HCT116 (cell line): ENCODE measurements at regions not wholly inside any gene's neighbourhood (a gene's known extent, or its start where the extent isn't known, plus 50 kb on each side); places are given as distances from the start of the nearest gene placed in this dataset.

ENCODE experiments used
- ATAC-seq: fragments of 200-7000 bp; cut with Tn5 transposase; 2 replicates; pipeline ENCODE4 v1.9.1; 2020; ENCODE audit warnings: mild to moderate bottlenecking, moderate library complexity
- BruUV-seq: library from RNA; stranded (reverse); fragments of 400-500 nt; replicated peaks from 2 replicates; lab custom pipeline; 2021; lab: Mats Ljungman, UMichigan
- CTCF ChIA-PET: fragments of 300-600 bp; sonication (Branson Sonifier 250); formaldehyde crosslinking; loops from one replicate; lab custom pipeline; 2021; ENCODE audit warnings: antibody characterized with exemption; lab: Charles Lee
- POLR2A ChIA-PET: fragments of 300-600, 350-600 bp; sonication (Branson Sonifier 250); formaldehyde crosslinking; loops from one replicate; lab custom pipeline; 2021; ENCODE audit warnings: antibody characterized with exemption; lab: Charles Lee
- RAD21 ChIA-PET, 2 experiments: fragments of 300-600 bp; sonication (Branson Sonifier 250); formaldehyde crosslinking; loops; one replicate each; lab custom pipeline; 2023; ENCODE audit warnings: low total read pairs in 2 of 2; ENCODE audit not compliant: uncharacterized antibody in 2 of 2, unreplicated experiment in 2 of 2, low non-redundant PET in 1 of 2; lab: Charles Lee
- DNase-seq: peaks from one replicate; pipeline ENCODE4 v3.0.0-alpha.2; 2010; ENCODE audit warnings: low read depth, low spot score
- H2AFZ ChIP-seq: fragments of 200-600 bp; shearing (Covaris generic), sonication (generic); 2 replicates; pipeline ENCODE4 v1.6.1; 2017; ENCODE audit warnings: low read depth, mixed run types, mixed read lengths, antibody characterized with exemption, low read length; ENCODE audit not compliant: poor library complexity, severe bottlenecking
- H3K27ac ChIP-seq: 2 replicates; pipeline ENCODE4 v1.5.1; 2012; ENCODE audit warnings: low read depth, low read length
- H3K27me3 ChIP-seq: fragments of 200-600 bp; sonication (generic); 2 replicates; pipeline ENCODE4 v1.6.1; 2016; ENCODE audit warnings: mixed run types, low read length, mixed read lengths; ENCODE audit not compliant: insufficient read depth
- H3K36me3 ChIP-seq, 2 experiments: fragments of 200-500 bp in 1 of 2; fragments of 200-600 bp in 1 of 2; sonication (Bioruptor generic) in 1 of 2; sonication (generic) in 1 of 2; 2 replicates each; pipeline versions ENCODE4 v1.5.1 to v1.6.1; 2014 to 2016; ENCODE audit warnings: low read length in 2 of 2, inconsistent platforms in 1 of 2, mixed read lengths in 1 of 2, mixed run types in 1 of 2; ENCODE audit not compliant: insufficient read depth in 2 of 2, control insufficient read depth in 1 of 2
- H3K4me1 ChIP-seq, 2 experiments: fragments of 200-600 bp in 1 of 2; sonication (generic) in 1 of 2; 2 replicates each; pipeline versions ENCODE4 v1.5.1 to v1.6.1; 2012 to 2017; ENCODE audit warnings: low read length in 2 of 2, inconsistent platforms in 1 of 2, mild to moderate bottlenecking in 1 of 2, mixed read lengths in 1 of 2, mixed run types in 1 of 2, moderate library complexity in 1 of 2; ENCODE audit not compliant: insufficient read depth in 2 of 2, control insufficient read depth in 1 of 2
- H3K4me2 ChIP-seq: fragments of 200-600 bp; sonication (generic); 2 replicates; pipeline ENCODE4 v1.6.1; 2017; ENCODE audit warnings: mixed run types, low read length, mixed read lengths
- H3K4me3 ChIP-seq, 2 experiments: fragments of 200-600 bp in 1 of 2; sonication (generic) in 1 of 2; replicated peaks in 1 of 2; 2 replicates each; pipeline ENCODE4 v1.5.1; 2011 to 2016; ENCODE audit warnings: low read length in 2 of 2, control low read depth in 1 of 2, low read depth in 1 of 2, mild to moderate bottlenecking in 1 of 2, mixed read lengths in 1 of 2, mixed run types in 1 of 2
- H3K79me2 ChIP-seq: fragments of 200-600 bp; sonication (generic); 2 replicates; pipeline ENCODE4 v1.6.1; 2017; ENCODE audit warnings: mild to moderate bottlenecking, mixed run types, low read length, moderate library complexity, mixed read lengths; ENCODE audit not compliant: insufficient read depth
- H3K9ac ChIP-seq: fragments of 200-600 bp; sonication (generic); 2 replicates; pipeline ENCODE4 v1.6.1; 2016; ENCODE audit warnings: low read length, mixed read lengths
- H3K9me2 ChIP-seq: fragments of 200-600 bp; sonication (generic), shearing (Covaris generic); 2 replicates; pipeline ENCODE4 v1.6.1; 2017; ENCODE audit warnings: mixed run types, mild to moderate bottlenecking, moderate library complexity; ENCODE audit not compliant: insufficient read depth
- H3K9me3 ChIP-seq, 2 experiments: fragments of 200-500 bp in 1 of 2; fragments of 200-600 bp in 1 of 2; sonication (Bioruptor generic) in 1 of 2; sonication (generic) in 1 of 2; 2 replicates each; pipeline ENCODE4 v1.6.1; 2014 to 2017; ENCODE audit warnings: low read length in 2 of 2, mixed read lengths in 2 of 2, inconsistent platforms in 1 of 2, low read depth in 1 of 2, mild to moderate bottlenecking in 1 of 2, mixed run types in 1 of 2, moderate library complexity in 1 of 2; ENCODE audit not compliant: control insufficient read depth in 1 of 2, insufficient read depth in 1 of 2
- H4K20me1 ChIP-seq: fragments of 200-600 bp; sonication (generic), shearing (Covaris generic); 2 replicates; pipeline ENCODE4 v1.6.1; 2017; ENCODE audit warnings: mixed run types, mild to moderate bottlenecking, moderate library complexity; ENCODE audit not compliant: insufficient read depth
- CBX3 ChIP-seq: IDR thresholded peaks from 2 replicates; pipeline ENCODE4 v1.6.1; 2012; ENCODE audit warnings: low read depth
- CEBPB ChIP-seq: IDR thresholded peaks from 2 replicates; pipeline ENCODE4 v1.6.1; 2012; ENCODE audit warnings: low read depth
- EGR1 ChIP-seq: IDR thresholded peaks from 2 replicates; pipeline ENCODE4 v1.6.1; 2012; ENCODE audit warnings: low read depth
- ELF1 ChIP-seq: IDR thresholded peaks from 2 replicates; pipeline ENCODE4 v1.6.1; 2012; ENCODE audit warnings: low read depth, borderline replicate concordance
- EZH2 ChIP-seq: fragments of 200-600 bp; sonication (generic); IDR thresholded peaks from 2 replicates; pipeline ENCODE4 v1.6.1; 2017; ENCODE audit warnings: antibody characterized with exemption, mixed run types
- JUND ChIP-seq: IDR thresholded peaks from 2 replicates; pipeline ENCODE4 v1.6.1; 2012
- POLR2A ChIP-seq: IDR thresholded peaks from 2 replicates; pipeline ENCODE4 v1.7.0; 2011; ENCODE audit warnings: borderline replicate concordance; ENCODE audit not compliant: insufficient read depth, insufficient read length; ENCODE audit errors: extremely low read depth
- POLR2AphosphoS5 ChIP-seq: IDR thresholded peaks from 2 replicates; pipeline ENCODE4 v1.6.1; 2011; ENCODE audit warnings: mild to moderate bottlenecking, low read depth, low read length, moderate library complexity
- RAD21 ChIP-seq: IDR thresholded peaks from 2 replicates; pipeline ENCODE4 v1.6.1; 2012; ENCODE audit warnings: low read depth, mild to moderate bottlenecking
- SIN3A ChIP-seq: IDR thresholded peaks from 2 replicates; pipeline ENCODE4 v1.6.1; 2012; ENCODE audit warnings: low read depth
- SP1 ChIP-seq: IDR thresholded peaks from 2 replicates; pipeline ENCODE4 v1.6.1; 2012; ENCODE audit warnings: low read depth
- SRF ChIP-seq: IDR thresholded peaks from 2 replicates; pipeline ENCODE4 v1.6.1; 2012; ENCODE audit warnings: low read depth
- YY1 ChIP-seq: IDR thresholded peaks from 2 replicates; pipeline ENCODE4 v1.6.1; 2011; ENCODE audit warnings: low read length, low read depth, moderate library complexity, mild to moderate bottlenecking; ENCODE audit not compliant: insufficient replicate concordance; ENCODE audit errors: extremely low read depth
- ZBTB33 ChIP-seq: IDR thresholded peaks from 2 replicates; pipeline ENCODE4 v1.6.1; 2011; ENCODE audit warnings: mild to moderate bottlenecking, low read length, moderate library complexity; ENCODE audit not compliant: insufficient replicate concordance; ENCODE audit errors: extremely low read depth
- intact Hi-C: fragments of 100-400 bp; cut with micrococcal nuclease; formaldehyde crosslinking; loops from 2 replicates; pipeline ENCODE4 v1.10.0; 2022
- TF ChIP-seq, protein P1 (sequence below), 3 experiments: fragments of 200-600 bp in 1 of 3; sonication (generic) in 1 of 3; IDR thresholded peaks in 2 of 3; conservative IDR thresholded peaks in 1 of 3; 2 replicates each; pipeline ENCODE4 v1.5.1; 2012 to 2017; ENCODE audit warnings: low read depth in 2 of 3, low read length in 2 of 3, antibody characterized with exemption in 1 of 3, borderline replicate concordance in 1 of 3, control low read depth in 1 of 3, mild to moderate bottlenecking in 1 of 3, mixed read lengths in 1 of 3, mixed run types in 1 of 3, moderate library complexity in 1 of 3; ENCODE audit not compliant: insufficient read depth in 1 of 3

GRCh38 chr13:47611664-47612288, 389.3 kb downstream of the SUCLA2 start:
- H3K27me3 ChIP-seq = peaks cover 5% of the 10 kb centered on the region
- no peaks in the 10 kb centered on the region for H3K9me2 ChIP-seq
- no peaks in the 10 kb centered on the region for H3K79me2 ChIP-seq
- no peak overlapping the region for H3K9ac ChIP-seq
- no peak for ATAC-seq
- H3K4me3 ChIP-seq = no peak overlapping the region
- ChIA-PET POLR2A (no interaction called here), CTCF (no interaction called here), RAD21 (no interaction called here)
- no peak overlapping the region for H2AFZ ChIP-seq
- intact Hi-C loops = no loop called here
- H3K4me2 ChIP-seq = no peak overlapping the region
- no peaks in the 10 kb centered on the region for H3K36me3 ChIP-seq
- H4K20me1 ChIP-seq = no peaks in the 10 kb centered on the region
- TF ChIP-seq CEBPB (no peak), POLR2AphosphoS5 (no peak), SIN3A (no peak), EZH2 (no peak), YY1 (no peak), JUND (no peak), CBX3 (no peak), POLR2A (no peak), ELF1 (no peak), RAD21 (no peak), ZBTB33 (no peak), EGR1 (no peak), SP1 (no peak), SRF (no peak)
- TF ChIP-seq, protein P1, sequence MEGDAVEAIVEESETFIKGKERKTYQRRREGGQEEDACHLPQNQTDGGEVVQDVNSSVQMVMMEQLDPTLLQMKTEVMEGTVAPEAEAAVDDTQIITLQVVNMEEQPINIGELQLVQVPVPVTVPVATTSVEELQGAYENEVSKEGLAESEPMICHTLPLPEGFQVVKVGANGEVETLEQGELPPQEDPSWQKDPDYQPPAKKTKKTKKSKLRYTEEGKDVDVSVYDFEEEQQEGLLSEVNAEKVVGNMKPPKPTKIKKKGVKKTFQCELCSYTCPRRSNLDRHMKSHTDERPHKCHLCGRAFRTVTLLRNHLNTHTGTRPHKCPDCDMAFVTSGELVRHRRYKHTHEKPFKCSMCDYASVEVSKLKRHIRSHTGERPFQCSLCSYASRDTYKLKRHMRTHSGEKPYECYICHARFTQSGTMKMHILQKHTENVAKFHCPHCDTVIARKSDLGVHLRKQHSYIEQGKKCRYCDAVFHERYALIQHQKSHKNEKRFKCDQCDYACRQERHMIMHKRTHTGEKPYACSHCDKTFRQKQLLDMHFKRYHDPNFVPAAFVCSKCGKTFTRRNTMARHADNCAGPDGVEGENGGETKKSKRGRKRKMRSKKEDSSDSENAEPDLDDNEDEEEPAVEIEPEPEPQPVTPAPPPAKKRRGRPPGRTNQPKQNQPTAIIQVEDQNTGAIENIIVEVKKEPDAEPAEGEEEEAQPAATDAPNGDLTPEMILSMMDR (IDR thresholded peaks at IDR 0.05 in 2 of 3, conservative IDR thresholded peaks at IDR 0.05 in 1 of 3; ENCODE audit: borderline replicate concordance in 1 of 3, insufficient read depth in 1 of 3, low read depth in 2 of 3, low read length in 2 of 3) = no peak; a peak in 1 of 6 replicates
- BruUV-seq = no TSS peak
- no peak overlapping the region for H3K27ac ChIP-seq
- no peaks in the 10 kb centered on the region for H3K4me1 ChIP-seq
- no peaks in the 10 kb centered on the region for H3K9me3 ChIP-seq
- DNase-seq = no peak
